Hindlimb muscle (tissue), 1 donor: ENCODE measurements at regions not wholly inside any gene's neighbourhood (a gene's known extent, or its start where the extent isn't known, plus 50 kb on each side); places are given as distances from the start of the nearest gene placed in this dataset.

ENCODE experiments used
- DNase-seq: peaks from one replicate; pipeline ENCODE4 v3.0.0-alpha.2; 2013

GRCh38 chr3:140816372-140817195 lies 125.1 kb upstream of the SLC25A36 start:
- DNase-seq: no peak

DNA sequence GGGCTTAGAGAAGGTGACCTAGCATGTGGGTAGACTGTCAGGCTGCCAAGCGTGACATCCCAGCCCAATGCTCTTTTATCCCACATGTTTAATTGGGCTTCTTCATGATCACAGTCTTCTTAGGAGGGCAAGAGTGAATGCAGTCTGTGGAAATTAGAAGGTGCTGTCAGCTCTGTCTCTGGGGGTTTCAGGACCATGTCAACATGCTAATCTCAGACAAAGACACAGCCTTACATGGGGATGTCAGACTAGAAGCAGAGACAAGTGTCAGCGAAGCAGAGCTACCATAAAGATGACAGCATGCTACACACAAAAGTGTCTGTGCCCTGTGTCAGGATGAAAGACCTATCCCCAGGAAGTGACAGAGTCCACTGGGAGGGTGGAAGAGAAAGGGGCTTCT lies 120.1 kb upstream of the SLC25A36 start:
- DNase-seq: no peak

- no peak for DNase-seq
Measured at GRCh38 chr3:140822401-140823047, 119.1 kb upstream of the SLC25A36 start.

DNA sequence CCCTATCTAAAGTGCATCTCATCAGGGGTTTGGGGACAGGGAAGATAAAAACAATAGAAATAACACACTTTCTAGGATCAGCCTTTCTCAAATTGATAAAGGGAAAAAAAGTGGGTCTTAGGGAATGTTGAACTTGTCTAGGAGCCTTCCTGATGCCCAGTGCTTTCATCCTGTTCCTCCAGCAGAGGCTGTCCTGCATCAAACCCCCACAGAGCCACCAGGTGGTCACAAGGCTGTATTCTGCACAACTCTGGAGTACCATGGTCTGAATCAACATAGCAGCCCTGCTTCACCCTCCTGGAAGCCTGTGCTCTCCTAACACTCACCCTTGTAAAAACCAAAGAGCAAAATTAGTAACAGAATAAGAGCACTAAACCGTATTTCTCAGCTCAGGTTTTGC lies 118.5 kb upstream of the SLC25A36 start:
- no peak for DNase-seq

GRCh38 chr3:140827894-140828293 lies 113.7 kb upstream of the SLC25A36 start:
- no peak for DNase-seq

GRCh38 chr3:140828585-140828984 lies 113.1 kb upstream of the SLC25A36 start:
- DNase-seq: no peak

DNA sequence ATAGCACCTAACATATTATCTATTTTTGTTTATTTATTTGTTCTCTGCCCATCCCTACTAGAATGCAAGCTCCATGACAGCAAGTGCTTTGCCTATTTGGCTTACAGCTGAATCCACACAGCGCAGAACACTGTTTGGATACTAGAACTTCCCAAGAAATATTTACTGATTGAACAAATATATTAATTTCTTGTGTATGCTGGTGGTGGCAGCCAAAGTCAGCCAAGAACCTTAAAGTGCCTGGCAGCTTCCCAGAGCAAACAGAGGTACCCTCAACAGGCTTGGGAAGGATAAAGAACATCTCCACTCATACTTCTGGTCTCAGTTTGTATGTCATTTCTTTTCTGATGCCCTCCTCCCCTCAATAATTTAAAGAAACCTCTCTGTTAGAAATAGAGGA lies 111.8 kb upstream of the SLC25A36 start:
- DNase-seq: no peak

GRCh38 chr3:140830391-140830790 lies 111.2 kb upstream of the SLC25A36 start:
- DNase-seq: no peak

GRCh38 chr3:140832883-140833282 lies 108.8 kb upstream of the SLC25A36 start:
- DNase-seq: no peak

DNA sequence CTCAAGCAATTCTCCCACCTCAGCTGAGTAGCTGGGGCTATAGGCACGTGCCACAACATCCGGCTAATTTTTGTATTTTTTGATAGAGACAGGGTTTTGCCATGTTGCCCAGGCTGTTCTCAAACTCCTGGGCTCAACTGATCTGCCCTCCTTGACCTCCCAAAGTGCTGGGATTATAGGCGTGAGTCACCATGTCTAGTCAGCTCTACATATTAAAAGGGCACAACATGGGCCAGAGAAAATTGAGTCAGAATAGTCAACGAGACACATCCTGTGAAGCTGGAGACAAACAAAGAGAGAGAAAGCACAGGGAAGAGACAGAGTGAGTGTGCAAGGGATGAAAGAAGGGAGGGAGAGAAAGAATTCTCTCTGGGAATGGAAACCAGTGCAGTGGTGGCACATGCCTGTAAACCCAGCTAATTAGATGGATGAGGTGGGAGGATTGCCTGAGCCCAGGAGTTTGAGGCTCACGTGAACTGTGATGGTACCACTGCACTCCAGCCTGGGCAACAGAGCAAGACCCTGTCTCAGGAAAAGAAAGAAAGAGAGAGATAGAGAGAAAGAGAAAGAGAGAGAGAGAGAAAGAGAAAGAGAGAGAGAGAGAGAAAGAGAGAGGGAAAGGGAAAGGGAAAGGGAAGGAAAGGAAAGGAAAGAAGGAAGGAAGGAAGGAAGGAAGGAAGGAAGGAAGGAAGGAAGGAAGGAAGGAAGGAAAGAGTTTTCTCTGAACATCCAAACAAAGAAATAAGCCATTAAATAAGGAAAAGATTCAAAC lies 107.2 kb upstream of the SLC25A36 start:
- DNase-seq: no peak

DNA sequence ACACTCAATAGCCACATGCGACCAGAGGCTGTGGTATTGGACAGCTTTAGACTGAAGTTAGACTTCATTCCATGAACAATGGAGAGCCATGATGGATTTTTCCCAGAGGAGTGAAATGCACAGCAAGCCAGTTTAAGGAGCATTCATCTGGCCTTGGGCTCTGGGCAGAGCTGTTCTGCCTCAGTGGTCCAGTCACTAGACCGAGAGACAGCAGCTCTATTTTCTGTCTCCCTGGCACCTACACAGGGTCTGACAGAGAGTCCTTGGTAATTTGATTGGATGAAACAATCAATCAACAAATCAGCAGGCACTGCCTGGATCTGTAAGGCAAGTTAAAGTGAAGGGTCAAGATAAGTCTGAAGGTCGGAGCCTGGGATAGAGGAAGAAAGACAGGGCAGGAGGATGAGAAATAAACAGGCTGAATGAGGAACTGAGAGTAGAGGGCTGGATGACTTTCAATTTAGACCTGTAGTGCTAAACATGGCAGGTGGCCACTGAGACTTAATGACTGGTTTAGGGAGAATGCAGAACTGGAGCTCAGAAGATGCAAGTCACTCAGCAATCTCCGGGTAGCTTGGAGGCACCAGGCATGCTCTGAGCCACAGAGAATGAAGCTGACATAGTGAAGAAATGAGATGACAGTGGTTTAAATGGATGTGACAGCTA lies 98.5 kb upstream of the SLC25A36 start:
- no peak for DNase-seq

- DNase-seq: no peak
Measured at GRCh38 chr3:140843656-140844055, 98.0 kb upstream of the SLC25A36 start.

- DNase-seq: no peak
Measured at GRCh38 chr3:140844072-140844471, 97.6 kb upstream of the SLC25A36 start.

DNA sequence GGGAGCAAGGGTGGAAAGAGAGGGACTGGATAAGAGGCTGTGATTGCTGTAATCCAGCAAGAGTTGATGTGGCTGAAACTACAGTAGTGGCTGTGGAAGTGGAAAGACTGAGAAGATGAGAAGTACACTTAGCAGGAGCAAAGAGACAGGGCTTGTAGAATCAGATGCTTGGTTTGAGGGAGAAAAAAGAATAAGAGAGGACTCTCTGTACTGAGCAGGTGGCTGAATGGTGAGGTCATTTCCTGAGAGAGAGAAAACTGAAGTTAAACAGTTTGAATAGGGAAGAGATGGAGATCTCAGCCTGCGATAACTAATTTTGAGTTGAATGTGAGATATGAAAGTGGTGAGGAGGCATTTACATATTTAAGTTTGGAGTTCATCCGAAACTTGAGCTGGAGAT lies 95.8 kb upstream of the SLC25A36 start:
- DNase-seq: no peak

- no peak for DNase-seq
Measured at GRCh38 chr3:140848666-140849065, 93.0 kb upstream of the SLC25A36 start.

DNA sequence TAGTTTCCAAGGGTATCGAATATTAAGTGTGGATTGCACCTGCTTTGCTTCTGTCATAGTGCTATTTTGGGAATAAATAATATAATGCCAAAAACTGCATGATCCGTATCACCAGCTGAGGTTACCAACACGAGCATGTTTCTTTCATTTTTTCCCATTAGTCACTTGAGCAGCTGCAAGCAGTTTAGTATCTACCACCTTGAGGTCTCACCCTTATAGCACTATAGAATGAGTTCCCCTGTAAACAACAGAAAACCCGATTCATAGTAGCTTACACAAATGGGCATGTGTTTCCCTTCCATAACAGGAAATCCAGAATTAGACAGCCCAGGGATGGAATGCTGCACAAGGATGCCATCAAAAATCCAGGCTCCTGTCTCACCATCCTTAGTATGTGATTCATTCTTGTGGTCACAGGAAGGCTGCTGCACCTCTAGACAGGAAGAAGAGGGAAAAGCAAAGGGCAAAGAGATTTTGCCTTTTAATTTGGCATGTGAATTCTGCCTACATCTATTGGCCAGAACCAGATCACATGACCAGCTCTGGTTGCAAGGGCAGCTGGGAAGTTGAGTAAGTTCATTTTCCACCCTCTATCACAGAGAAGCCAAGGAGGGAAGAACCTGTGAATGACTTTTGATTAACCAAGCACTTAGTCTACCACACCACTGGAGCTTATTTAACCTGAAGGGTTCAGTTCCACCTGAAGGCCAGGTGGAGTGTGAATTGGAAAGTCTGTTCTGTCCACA lies 91.3 kb upstream of the SLC25A36 start:
- no peak for DNase-seq

- no peak for DNase-seq
Measured at GRCh38 chr3:140854961-140855360, 86.7 kb upstream of the SLC25A36 start.

GRCh38 chr3:140856905-140857304 lies 84.7 kb upstream of the SLC25A36 start:
- DNase-seq: no peak

DNA sequence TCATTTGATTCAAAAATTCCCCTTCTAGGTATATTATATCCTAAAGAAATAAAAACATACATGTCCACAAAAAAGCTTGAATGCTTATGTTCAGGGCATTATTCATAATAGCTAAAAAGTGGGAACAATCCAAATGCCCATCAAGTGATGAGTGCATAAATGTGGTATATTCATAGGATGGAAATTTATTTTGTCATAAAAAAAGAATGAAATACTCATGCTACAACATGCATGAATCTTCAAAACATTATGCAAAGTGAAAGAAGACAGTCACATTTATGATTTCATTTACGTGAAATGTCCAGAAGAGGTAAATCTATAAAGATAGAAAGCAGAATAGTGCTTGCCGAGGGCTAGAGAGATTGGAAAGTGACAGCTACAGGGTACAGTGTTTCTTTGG lies 83.6 kb upstream of the SLC25A36 start:
- no peak for DNase-seq

- no peak for DNase-seq
Measured at GRCh38 chr3:140859592-140860336, 81.9 kb upstream of the SLC25A36 start.

DNA sequence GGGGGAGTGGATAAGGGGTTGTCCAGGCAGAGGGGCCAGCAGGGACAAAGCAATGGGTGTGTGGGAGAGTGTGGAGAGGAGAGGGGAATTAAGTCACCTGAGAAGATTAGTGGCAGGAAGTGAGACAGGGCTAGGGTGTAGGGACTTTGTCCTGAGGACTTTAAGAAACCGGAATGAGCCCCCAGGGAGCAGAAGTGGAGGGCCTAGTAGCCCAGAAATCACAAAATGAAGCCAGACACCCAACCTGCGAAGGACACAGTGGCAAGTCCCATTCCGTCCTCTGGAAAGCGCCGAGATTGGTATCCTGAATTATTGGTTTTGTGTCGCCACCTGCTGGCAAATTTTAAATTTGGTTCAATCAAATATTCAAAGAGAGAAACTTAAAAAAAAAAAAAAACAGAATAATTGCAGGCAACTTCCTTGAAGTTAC lies 78.0 kb upstream of the SLC25A36 start:
- peak; percentile 21 for DNase-seq
